ENCODE measurements at regions not wholly inside any gene's neighbourhood (a gene's known extent, or its start where the extent isn't known, plus 50 kb on each side); places are given as distances from the start of the nearest gene placed in this dataset.

GRCh38 chr6:166693880-166694279 lies 66.8 kb upstream of the RPS6KA2 start:
- no peak for DNase-seq (ENCODE audit: low read depth)

GRCh38 chr6:166692723-166693302 lies 65.8 kb upstream of the RPS6KA2 start:
- no peak for DNase-seq (ENCODE audit: low read depth)

DNA sequence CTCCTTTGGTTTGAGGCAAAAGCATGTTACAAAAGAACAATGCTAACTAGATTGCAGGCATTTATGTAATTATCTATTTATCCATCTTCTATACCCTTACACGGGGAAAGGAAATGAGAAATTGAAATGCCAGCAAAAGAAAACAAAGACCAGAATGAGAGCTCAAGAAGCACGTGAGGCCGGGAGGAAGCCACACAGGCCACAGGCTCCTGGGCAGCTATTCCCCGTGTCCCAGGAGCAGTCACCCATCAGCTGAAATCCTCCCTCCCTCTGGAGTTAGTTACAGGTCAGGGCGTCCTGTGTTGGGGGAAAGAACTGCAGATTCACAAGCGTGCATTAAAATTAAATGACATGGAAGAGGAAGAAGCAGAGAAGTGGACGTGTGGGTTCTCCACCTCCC lies 64.7 kb upstream of the RPS6KA2 start:
- no peak for DNase-seq (ENCODE audit: low read depth)

GRCh38 chr6:166691199-166691598 lies 64.1 kb upstream of the RPS6KA2 start:
- no peak for DNase-seq (ENCODE audit: low read depth)

DNA sequence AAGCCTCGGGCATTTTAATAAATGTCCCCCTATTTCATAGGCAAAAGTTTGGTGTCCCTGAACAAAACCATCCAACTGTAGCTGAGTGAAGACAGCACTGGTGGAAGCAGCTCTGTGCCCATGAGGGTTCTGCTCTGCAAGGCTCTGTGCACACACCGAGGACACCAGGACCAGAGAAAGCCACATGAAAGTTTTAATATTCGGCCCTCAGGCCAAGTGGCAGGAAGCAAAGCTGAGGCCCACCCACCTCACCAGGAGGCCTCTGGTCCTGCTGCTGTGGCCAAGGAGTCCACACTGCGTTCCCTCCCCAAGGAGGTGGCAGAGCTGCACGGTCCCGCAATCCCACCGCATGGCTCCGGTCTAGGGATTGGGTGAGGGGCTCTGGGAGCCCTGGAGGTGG lies 62.6 kb upstream of the RPS6KA2 start:
- no peak for DNase-seq (ENCODE audit: low read depth)

DNA sequence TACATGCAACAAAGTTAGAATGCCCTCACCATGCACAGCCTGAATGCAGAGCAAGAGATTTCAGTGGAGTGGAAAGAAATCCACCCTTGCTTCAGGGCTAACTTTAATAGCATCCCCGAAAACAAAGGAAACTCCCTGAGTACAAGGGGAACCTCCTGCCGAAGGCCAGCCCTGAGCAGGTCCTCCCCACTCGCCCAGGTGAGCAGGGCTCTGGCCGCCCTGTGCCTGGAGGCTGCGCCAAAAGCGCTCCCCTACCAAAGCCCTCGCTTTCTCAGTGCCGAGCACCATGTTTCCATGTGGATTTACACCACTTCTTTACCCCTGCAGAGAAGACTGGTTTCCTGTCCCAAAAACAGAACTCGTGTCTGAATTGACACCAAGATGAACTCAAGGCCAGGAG lies 61.9 kb upstream of the RPS6KA2 start:
- no peak for DNase-seq (ENCODE audit: low read depth)

GRCh38 chr6:166687879-166688205 lies 60.8 kb upstream of the RPS6KA2 start:
- DNase-seq (ENCODE audit: low read depth), result no peak

DNA sequence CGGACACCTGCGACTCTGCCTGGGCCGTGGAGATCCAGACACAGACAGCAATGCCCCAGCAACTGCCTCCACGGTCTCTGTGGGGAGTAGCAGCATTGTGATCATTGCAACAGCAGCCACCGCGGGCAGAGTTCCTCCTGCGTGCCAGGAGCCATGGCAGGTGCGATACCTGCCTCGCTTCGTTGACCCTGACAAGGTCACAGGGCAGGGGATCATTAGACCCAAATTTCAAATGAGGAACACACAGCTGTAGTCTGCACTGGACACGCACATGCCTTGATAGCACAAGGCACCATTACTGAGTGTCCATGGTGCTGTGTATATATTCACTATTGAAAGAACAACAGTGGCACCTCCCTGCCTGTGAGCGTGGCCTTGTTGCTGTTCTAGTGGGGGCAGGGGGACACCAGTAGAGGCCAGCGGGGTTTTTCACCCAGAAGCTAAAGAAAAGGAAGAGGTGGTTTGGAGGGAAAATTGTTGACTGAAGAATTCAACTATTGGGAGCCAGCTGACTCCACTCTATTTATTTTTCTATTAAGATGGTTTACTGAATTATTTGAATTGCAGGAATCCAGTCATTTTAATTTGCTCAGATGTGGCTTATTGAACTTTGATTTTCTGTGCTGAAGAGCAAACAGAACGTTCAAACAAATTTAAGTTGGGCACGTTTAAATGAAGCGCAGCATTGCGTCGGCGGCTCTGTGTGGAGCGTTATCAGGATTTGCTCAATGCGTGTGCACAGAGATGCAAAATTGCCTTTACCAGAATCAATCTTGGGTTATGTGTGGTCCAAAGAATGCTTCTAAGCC lies 60.2 kb upstream of the RPS6KA2 start:
- no peak for DNase-seq (ENCODE audit: low read depth)

GRCh38 chr6:166686317-166686716 lies 59.3 kb upstream of the RPS6KA2 start:
- DNase-seq (ENCODE audit: low read depth), result no peak

DNA sequence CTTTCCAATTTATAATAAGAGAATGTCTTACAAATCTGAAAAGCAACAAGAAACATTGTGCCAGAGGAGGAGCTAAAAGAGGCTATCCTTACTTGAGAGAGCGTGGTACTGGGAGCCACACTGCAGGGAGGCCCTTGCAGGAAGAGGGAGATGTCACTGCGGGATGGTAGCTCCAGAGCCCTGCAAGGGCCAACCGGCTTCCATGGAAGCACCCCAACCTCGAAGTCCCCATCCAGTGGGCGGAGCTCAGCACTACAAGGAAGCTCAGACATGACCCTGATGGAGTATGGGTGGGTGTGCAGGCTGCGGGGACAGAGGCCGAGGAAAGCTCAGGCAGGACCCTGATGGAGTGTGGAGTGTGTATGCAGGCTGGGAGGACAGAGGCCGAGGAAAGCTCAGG lies 57.8 kb upstream of the RPS6KA2 start:
- no peak for DNase-seq (ENCODE audit: low read depth)

DNA sequence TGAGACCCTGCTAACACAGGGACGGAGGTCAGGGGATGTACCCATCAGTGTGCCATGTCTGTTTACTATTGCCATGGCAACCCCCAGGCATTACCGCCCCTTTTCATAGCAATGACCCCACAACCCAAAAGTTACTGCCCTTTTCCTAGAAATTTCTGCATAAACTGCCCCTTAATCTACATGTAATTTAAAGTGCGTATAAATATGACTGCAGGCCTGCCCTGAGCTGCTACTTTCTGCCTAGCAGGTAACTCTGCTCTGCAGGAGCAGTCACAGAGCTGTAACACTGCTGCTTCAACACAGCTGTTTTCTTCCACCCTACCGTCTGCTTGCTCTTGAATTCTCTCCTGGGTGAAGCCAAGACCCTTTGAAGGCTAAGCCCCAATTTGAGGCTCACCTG lies 57.1 kb upstream of the RPS6KA2 start:
- no peak for DNase-seq (ENCODE audit: low read depth)

GRCh38 chr6:166683477-166683876 lies 56.4 kb upstream of the RPS6KA2 start:
- no peak for DNase-seq (ENCODE audit: low read depth)

DNA sequence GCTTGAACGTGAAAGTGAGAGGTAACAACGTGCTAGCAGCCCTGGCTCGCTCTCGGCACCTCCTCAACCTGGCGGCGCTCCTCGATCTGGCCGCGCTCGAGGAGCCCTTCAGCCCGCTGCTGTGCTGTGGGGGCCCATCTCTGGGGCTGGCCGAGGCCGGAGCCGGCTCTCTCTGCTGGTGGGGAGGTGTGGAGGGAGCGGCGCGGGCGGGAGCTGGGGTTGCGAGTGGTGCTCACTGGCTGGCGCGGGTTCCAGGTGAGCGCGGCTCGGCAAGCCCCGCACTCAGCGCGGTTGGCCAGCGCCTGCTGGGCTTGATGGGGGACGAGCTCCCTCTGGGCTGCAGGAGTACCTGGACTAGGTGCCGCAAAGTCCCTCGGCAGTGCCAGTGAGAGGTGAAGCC lies 52.5 kb upstream of the RPS6KA2 start:
- no peak for DNase-seq (ENCODE audit: low read depth)

GRCh38 chr6:166678426-166678825 lies 51.4 kb upstream of the RPS6KA2 start:
- DNase-seq (ENCODE audit: low read depth), result no peak

GRCh38 chr6:166677941-166678340 lies 50.9 kb upstream of the RPS6KA2 start:
- DNase-seq (ENCODE audit: low read depth), result no peak
